HG02678 (cell line): ENCODE measurements at regions not wholly inside any gene's neighbourhood (a gene's known extent, or its start where the extent isn't known, plus 50 kb on each side); places are given as distances from the start of the nearest gene placed in this dataset.

ENCODE experiments used
- ATAC-seq: cut with Tn5 transposase; IDR thresholded peaks from one replicate; pipeline ENCODE4 v1.9.1; 2021; ENCODE audit warnings: mild to moderate bottlenecking, moderate library complexity; ENCODE audit not compliant: unreplicated experiment

GRCh38 chr4:22122062-22122461, 173.5 kb upstream of the KCNIP4 start:
- no peak for ATAC-seq

GRCh38 chr4:22115262-22115661, 166.7 kb upstream of the KCNIP4 start:
- ATAC-seq = no peak

GRCh38 chr4:22103768-22104167, 155.2 kb upstream of the KCNIP4 start:
- ATAC-seq = no peak

- no peak for ATAC-seq
Observed at GRCh38 chr4:22099896-22100295, 151.3 kb upstream of the KCNIP4 start.

- ATAC-seq = no peak
Observed at GRCh38 chr4:22097596-22097995, 149.0 kb upstream of the KCNIP4 start.

- no peak for ATAC-seq
Observed at GRCh38 chr4:22094217-22094616, 145.6 kb upstream of the KCNIP4 start.

- ATAC-seq = no peak
Observed at GRCh38 chr4:22093126-22093525, 144.6 kb upstream of the KCNIP4 start.

- ATAC-seq = no peak
Observed at GRCh38 chr4:22091906-22092305, 143.3 kb upstream of the KCNIP4 start.

- no peak for ATAC-seq
Observed at GRCh38 chr4:22091352-22091717, 142.8 kb upstream of the KCNIP4 start.

GRCh38 chr4:22090661-22091351, 142.2 kb upstream of the KCNIP4 start:
- ATAC-seq = no peak

GRCh38 chr4:22077571-22077970, 129.0 kb upstream of the KCNIP4 start:
- no peak for ATAC-seq

- no peak for ATAC-seq
Observed at GRCh38 chr4:22072726-22073125, 124.2 kb upstream of the KCNIP4 start.

GRCh38 chr4:22072240-22072639, 123.7 kb upstream of the KCNIP4 start:
- ATAC-seq = no peak

- ATAC-seq = peak; percentile 78
Observed at GRCh38 chr4:22071749-22072148, 123.2 kb upstream of the KCNIP4 start.

- ATAC-seq = no peak
Observed at GRCh38 chr4:22070256-22070655, 121.7 kb upstream of the KCNIP4 start.

- no peak for ATAC-seq
Observed at GRCh38 chr4:22063613-22064012, 115.0 kb upstream of the KCNIP4 start.

GRCh38 chr4:22062676-22063075, 114.1 kb upstream of the KCNIP4 start:
- ATAC-seq = no peak

GRCh38 chr4:22055954-22056353, 107.4 kb upstream of the KCNIP4 start:
- no peak for ATAC-seq

GRCh38 chr4:22052076-22052475, 103.5 kb upstream of the KCNIP4 start:
- ATAC-seq = no peak

- no peak for ATAC-seq
Observed at GRCh38 chr4:22048323-22048722, 99.8 kb upstream of the KCNIP4 start.

- no peak for ATAC-seq
Observed at GRCh38 chr4:22047793-22048192, 99.2 kb upstream of the KCNIP4 start.

- no peak for ATAC-seq
Observed at GRCh38 chr4:22045051-22045630, 96.6 kb upstream of the KCNIP4 start.

GRCh38 chr4:22031423-22031822, 82.9 kb upstream of the KCNIP4 start:
- ATAC-seq = no peak
